Upper lobe of right lung (tissue), 1 donor: ENCODE measurements at regions not wholly inside any gene's neighbourhood (a gene's known extent, or its start where the extent isn't known, plus 50 kb on each side); places are given as distances from the start of the nearest gene placed in this dataset.
"Not testable (repeated sequence)": the region's sequence is repeated elsewhere in the genome, so short reads cannot be mapped to it uniquely, and the experiment has no call there.

Source experiments
- ATAC-seq: fragments of 200-7000 bp; cut with Tn5 transposase; one replicate; pipeline ENCODE4 v1.9.1; 2020; ENCODE audit warnings: mild to moderate bottlenecking, moderate library complexity
- DNase-seq: peaks from one replicate; pipeline ENCODE4 v3.0.0-alpha.2; 2020
- H3K27ac ChIP-seq: fragments of 200-600 bp; one replicate; pipeline ENCODE4 v1.8.0; 2022
- H3K27me3 ChIP-seq: fragments of 200-600 bp; one replicate; pipeline ENCODE4 v1.8.0; 2022; ENCODE audit warnings: mild to moderate bottlenecking
- H3K36me3 ChIP-seq: fragments of 200-600 bp; one replicate; pipeline ENCODE4 v1.8.0; 2022
- H3K4me1 ChIP-seq: fragments of 200-600 bp; one replicate; pipeline ENCODE4 v1.8.0; 2022
- H3K4me3 ChIP-seq: fragments of 200-600 bp; one replicate; pipeline ENCODE4 v1.8.0; 2022; ENCODE audit warnings: mild to moderate bottlenecking
- H3K9me3 ChIP-seq: fragments of 200-600 bp; one replicate; pipeline ENCODE4 v1.8.0; 2022
- intact Hi-C: fragments of 100-400 bp; cut with DNase I; formaldehyde crosslinking; loops from one replicate; pipeline ENCODE4 v1.11.0; 2022
- TF ChIP-seq, protein P1 (sequence below): fragments of 200-600 bp; IDR thresholded peaks from one replicate; pipeline ENCODE4 v1.8.0; 2022; ENCODE audit warnings: antibody characterized with exemption
- donor health status: DM: no; HTN: yes; CAD: no; lungs with severe emphysema.

DNA sequence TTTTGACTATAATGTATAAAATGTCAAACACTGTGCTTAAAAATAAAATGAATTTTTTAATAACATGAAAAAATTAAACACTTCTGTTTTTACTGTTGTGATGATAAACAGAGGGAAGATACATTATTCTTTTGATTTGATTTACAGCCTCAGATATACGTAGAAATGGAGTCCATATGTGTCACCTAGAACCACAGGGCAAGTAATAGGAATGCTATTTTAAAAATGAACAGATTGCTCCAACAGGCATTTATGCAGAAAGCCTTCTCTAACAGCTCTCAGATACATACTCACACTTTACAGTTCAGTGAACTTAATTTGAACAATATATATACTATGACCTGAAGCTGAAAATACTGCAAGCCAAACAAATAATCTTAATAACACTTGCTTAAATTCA, 1551.0 kb downstream of the GRIK2 start:
- Histone ChIP-seq H3K36me3 (no peaks in the 10 kb centered on the region), H3K27ac (no peak overlapping the region), H3K9me3 (no peaks in the 10 kb centered on the region), H3K4me1 (no peaks in the 10 kb centered on the region), H3K4me3 (no peak overlapping the region), H3K27me3 (no peaks in the 10 kb centered on the region)
- TF ChIP-seq, protein P1, sequence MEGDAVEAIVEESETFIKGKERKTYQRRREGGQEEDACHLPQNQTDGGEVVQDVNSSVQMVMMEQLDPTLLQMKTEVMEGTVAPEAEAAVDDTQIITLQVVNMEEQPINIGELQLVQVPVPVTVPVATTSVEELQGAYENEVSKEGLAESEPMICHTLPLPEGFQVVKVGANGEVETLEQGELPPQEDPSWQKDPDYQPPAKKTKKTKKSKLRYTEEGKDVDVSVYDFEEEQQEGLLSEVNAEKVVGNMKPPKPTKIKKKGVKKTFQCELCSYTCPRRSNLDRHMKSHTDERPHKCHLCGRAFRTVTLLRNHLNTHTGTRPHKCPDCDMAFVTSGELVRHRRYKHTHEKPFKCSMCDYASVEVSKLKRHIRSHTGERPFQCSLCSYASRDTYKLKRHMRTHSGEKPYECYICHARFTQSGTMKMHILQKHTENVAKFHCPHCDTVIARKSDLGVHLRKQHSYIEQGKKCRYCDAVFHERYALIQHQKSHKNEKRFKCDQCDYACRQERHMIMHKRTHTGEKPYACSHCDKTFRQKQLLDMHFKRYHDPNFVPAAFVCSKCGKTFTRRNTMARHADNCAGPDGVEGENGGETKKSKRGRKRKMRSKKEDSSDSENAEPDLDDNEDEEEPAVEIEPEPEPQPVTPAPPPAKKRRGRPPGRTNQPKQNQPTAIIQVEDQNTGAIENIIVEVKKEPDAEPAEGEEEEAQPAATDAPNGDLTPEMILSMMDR, result no peak
- ATAC-seq (no peak), DNase-seq (no peak)
- intact Hi-C loops, result no loop called here

DNA sequence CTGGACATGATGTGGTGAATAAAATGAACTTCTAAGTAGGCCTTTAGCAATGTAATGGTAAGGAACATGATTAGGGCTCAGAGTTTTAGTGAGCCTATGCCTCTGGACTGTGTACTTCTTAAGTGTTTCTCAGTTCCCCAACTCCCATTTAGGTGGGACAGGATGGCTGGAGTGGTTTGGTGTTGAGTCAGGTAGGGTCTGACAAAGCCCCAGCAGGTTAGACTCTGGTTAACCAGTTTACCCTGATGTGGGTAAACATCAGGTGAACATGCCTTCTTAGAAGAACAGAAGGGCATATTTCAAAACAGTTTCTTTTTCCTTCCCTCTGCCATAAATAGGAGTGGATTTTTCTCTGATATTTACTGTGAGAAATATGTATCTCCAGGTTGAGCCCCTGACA, 1548.7 kb downstream of the GRIK2 start:
- no peak overlapping the region for H3K4me3 ChIP-seq
- intact Hi-C loops, result no loop called here
- no peak overlapping the region for H3K27ac ChIP-seq
- DNase-seq (no peak), ATAC-seq (no peak)
- H3K4me1 ChIP-seq, result no peaks in the 10 kb centered on the region
- no peaks in the 10 kb centered on the region for H3K27me3 ChIP-seq
- TF ChIP-seq, protein P1, result no peak
- H3K9me3 ChIP-seq, result no peaks in the 10 kb centered on the region
- no peaks in the 10 kb centered on the region for H3K36me3 ChIP-seq

DNA sequence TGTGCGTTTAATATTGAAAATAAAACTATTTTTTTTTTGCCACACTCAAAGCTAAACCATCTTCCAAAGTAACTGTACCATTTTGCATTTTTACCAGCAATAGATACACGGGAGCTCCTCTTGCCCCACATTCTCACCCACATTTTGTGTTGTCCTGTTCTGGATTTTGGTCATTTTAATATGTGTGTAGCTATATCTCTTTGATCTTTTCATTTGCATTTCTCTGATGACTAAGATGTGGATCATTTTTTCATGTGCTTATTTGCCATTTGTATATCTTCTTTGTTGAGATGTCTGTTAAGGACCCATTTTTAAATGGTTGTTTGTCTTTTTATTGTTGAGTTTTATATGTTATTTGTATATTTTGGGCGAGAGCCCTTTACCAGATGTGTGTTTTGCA, 1543.5 kb downstream of the GRIK2 start:
- H3K9me3 ChIP-seq, result no peaks in the 10 kb centered on the region
- H3K27ac ChIP-seq, result no peak overlapping the region
- intact Hi-C loops, result no loop called here
- no peak for DNase-seq
- H3K4me1 ChIP-seq, result no peaks in the 10 kb centered on the region
- no peaks in the 10 kb centered on the region for H3K27me3 ChIP-seq
- H3K4me3 ChIP-seq, result no peak overlapping the region
- H3K36me3 ChIP-seq, result no peaks in the 10 kb centered on the region
- ATAC-seq, result no peak
- TF ChIP-seq, protein P1, result no peak

DNA sequence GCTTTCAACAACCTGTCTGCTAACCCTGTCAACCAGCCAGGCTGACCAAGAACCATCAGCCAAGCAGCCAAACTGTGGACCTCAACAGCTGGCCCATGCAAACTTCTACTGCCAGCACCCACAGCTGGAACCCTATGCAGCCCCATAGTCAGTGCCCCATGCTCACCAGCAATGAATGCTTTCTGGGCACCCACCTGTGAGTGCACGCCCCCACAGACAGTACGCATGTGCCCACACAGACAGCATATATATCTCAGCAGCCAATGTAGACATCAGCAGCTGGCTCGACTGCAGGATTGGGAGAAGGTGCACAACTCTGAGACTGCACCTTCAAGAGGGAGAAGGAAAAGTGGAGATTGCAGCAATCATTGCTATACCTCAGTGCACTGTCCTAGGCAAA, 1534.6 kb downstream of the GRIK2 start:
- ATAC-seq, result no peak
- H3K4me1 ChIP-seq, result no peaks in the 10 kb centered on the region
- intact Hi-C loops, result no loop called here
- no peaks in the 10 kb centered on the region for H3K36me3 ChIP-seq
- no peaks in the 10 kb centered on the region for H3K9me3 ChIP-seq
- TF ChIP-seq, protein P1, result no peak
- H3K4me3 ChIP-seq, result no peak overlapping the region
- DNase-seq, result peak; percentile 33
- H3K27ac ChIP-seq, result no peak overlapping the region
- no peaks in the 10 kb centered on the region for H3K27me3 ChIP-seq

DNA sequence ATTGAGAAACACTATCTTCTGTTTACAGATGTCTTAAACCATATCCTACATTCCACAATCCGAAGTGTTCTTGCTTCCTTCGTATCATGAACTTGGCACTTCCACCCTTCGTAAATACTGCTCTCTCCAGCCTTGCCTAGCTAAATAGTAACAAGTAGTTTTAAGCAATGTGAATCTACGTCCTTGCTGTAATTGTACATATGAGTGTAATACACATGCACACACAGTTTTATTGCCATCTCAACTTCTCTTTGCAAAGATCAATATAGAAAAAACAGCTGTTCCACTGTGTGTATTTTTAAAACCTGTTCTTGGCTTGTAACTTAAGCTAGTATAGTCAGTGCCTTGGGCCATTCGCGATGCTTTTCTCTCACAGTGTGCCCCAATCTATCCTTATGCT, 1524.7 kb downstream of the GRIK2 start:
- ATAC-seq, result no peak
- intact Hi-C loops, result no loop called here
- Histone ChIP-seq H3K4me1 (no peaks in the 10 kb centered on the region), H3K27me3 (no peaks in the 10 kb centered on the region), H3K4me3 (no peak overlapping the region), H3K27ac (no peak overlapping the region), H3K36me3 (no peaks in the 10 kb centered on the region), H3K9me3 (no peaks in the 10 kb centered on the region)
- no peak for DNase-seq
- TF ChIP-seq, protein P1, result no peak

DNA sequence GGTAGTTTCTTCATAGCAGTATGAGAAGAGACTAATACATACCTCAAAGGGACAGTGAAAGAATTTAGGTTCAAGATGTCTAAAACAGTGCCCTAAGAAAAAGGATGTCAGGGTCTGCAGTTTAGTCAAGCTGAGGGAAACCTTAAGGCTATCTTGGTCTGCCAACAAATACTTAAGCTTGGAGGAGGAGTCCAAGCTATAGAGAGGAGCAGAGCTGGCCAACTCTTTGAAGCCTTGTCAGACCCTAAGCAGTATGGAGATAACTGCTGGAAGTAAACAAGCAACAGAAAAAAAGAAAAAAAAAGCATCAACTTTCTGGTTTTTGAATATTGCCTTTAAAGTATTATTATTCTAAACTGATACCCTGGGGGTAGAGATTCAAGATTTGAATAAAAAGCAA, 1518.1 kb downstream of the GRIK2 start:
- H3K4me3 ChIP-seq, result no peak overlapping the region
- no peaks in the 10 kb centered on the region for H3K27me3 ChIP-seq
- no peaks in the 10 kb centered on the region for H3K4me1 ChIP-seq
- intact Hi-C loops, result no loop called here
- DNase-seq (no peak), ATAC-seq (no peak)
- TF ChIP-seq, protein P1, result no peak
- H3K27ac ChIP-seq, result no peak overlapping the region
- H3K9me3 ChIP-seq, result no peaks in the 10 kb centered on the region
- H3K36me3 ChIP-seq, result no peaks in the 10 kb centered on the region

DNA sequence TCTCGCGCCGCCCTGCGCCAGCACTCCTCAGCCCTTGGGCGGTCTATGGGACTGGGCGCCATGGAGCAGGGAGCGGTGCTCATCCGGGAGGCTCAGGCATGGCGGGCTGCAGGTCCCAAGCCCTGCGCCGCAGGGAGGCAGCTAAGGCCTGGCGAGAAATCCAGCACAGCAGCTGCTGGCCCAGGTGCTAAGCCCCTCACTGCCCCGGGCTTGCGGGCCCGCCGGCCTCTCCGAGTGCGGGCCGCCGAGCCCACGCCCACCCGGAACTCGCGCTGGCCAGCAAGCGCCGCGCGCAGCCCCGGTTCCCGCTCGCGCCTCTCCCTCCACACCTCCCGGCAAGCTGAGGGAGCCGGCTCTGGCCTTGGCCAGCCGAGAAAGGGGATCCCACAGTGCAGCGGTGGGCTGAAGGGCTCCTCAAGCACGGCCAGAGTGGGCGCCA, 1517.2 kb downstream of the GRIK2 start:
- ATAC-seq, H3K9me3 ChIP-seq, H3K4me1 ChIP-seq, H3K4me3 ChIP-seq, H3K27ac ChIP-seq, H3K36me3 ChIP-seq, intact Hi-C loops, H3K27me3 ChIP-seq: not testable (repeated sequence)
- DNase-seq, result peak; percentile 37
